ENCODE measurements at regions not wholly inside any gene's neighbourhood (a gene's known extent, or its start where the extent isn't known, plus 50 kb on each side); places are given as distances from the start of the nearest gene placed in this dataset.

DNA sequence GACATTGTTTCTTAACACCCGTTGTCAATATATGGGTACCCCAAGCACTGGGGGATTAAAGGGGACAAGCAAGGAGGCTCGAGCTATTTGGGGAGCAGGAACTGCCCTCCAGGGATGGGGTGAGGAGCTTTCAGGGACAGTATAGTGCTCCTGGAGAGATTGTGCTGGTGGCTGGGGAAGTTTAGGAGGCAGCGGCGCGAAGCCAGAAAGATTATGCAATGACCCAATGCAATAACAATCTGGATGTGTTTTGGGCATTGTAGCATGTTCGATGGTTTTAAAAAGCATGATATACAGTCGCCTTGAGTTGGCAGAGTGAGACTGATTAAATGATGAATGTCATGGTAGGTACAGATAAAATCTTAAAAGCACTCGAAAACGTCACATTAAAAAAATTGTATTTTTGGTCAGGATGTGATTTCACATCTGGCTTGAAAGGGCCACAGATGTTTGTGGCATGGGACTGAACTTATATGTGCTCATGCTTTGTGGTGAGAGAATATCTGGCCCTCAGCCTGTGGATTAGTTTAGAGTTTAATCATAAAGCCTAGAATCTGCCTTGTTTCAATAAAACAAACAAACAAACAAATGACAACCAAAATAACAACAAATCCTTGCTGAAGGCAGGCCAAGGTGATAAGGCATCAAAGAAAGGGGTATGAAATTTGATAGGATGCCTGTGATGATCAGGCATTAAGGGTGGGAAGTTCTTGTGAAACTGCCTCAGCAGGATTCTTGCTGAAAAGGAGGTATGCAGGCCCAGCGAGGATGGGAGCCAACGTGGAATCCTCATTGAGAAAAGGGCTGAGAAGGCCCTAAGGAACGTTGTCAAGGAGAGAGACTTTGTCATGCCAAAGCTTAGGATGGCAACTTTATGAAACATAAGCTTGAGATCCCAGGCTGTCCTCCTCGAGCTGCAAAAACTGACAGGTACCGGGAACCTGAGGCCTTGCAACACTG is 417.1 kb upstream of the KLF6 start:
- H3K27me3 ChIP-seq, result no peaks in the 10 kb centered on the region
- WGBS, result 48% methylated on average over 14 of the region's 14 CpGs
- TF ChIP-seq CTCF (IDR thresholded peaks at IDR 0.05) (no peak), EP300 (IDR thresholded peaks at IDR 0.05) (no peak), POLR2A (IDR thresholded peaks at IDR 0.05) (no peak), POLR2AphosphoS5 (IDR thresholded peaks at IDR 0.05) (no peak)
- no peak overlapping the region for H3K4me3 ChIP-seq
- H3K9me3 ChIP-seq, result no peaks in the 10 kb centered on the region
- no peak for DNase-seq (ENCODE audit: low spot score in 2 of 2)
- no peaks in the 10 kb centered on the region for H3K36me3 ChIP-seq
- H3K4me1 ChIP-seq, result peaks cover 16% of the 10 kb centered on the region
- no peak overlapping the region for H3K27ac ChIP-seq

GRCh38 chr10:4199196-4199595 is 414.2 kb upstream of the KLF6 start:
- Histone ChIP-seq H3K4me1 (peaks cover 20% of the 10 kb centered on the region), H3K27me3 (no peaks in the 10 kb centered on the region), H3K27ac (no peak overlapping the region), H3K4me3 (no peak overlapping the region), H3K36me3 (no peaks in the 10 kb centered on the region), H3K9me3 (no peaks in the 10 kb centered on the region)
- no peak for TF ChIP-seq CTCF (IDR thresholded peaks at IDR 0.05)
- no peak for TF ChIP-seq POLR2A (IDR thresholded peaks at IDR 0.05)
- no peak for TF ChIP-seq POLR2AphosphoS5 (IDR thresholded peaks at IDR 0.05)
- no peak for TF ChIP-seq EP300 (IDR thresholded peaks at IDR 0.05)
- no peak for DNase-seq (ENCODE audit: low spot score in 2 of 2)
- WGBS, result 71% methylated on average over 2 of the region's 2 CpGs

DNA sequence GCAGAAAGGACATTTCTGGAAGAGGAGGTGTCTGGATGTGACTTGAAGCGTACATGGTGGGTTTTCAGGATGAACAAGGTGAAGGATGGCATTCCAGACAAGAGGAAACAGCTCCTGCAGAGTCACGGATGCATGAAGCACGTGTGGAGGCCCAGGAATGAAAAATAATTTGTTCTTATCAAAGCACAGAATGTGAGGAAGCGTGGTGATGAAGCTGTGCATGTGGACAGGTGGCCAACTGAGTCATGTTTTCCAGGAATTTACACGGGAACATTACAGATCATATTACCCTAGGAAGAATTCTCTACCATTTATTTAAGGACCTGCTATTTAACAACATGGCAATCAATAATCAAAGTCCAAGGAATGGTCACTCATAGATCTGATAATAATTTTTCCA is 413.2 kb upstream of the KLF6 start:
- 89% methylated on average over 5 of the region's 5 CpGs for WGBS
- H3K27ac ChIP-seq, result no peak overlapping the region
- DNase-seq (ENCODE audit: low spot score in 2 of 2), result no peak
- no peaks in the 10 kb centered on the region for H3K36me3 ChIP-seq
- no peaks in the 10 kb centered on the region for H3K27me3 ChIP-seq
- TF ChIP-seq EP300 (IDR thresholded peaks at IDR 0.05), result no peak
- no peak for TF ChIP-seq CTCF (IDR thresholded peaks at IDR 0.05)
- no peaks in the 10 kb centered on the region for H3K9me3 ChIP-seq
- peaks cover 20% of the 10 kb centered on the region for H3K4me1 ChIP-seq
- no peak overlapping the region for H3K4me3 ChIP-seq

DNA sequence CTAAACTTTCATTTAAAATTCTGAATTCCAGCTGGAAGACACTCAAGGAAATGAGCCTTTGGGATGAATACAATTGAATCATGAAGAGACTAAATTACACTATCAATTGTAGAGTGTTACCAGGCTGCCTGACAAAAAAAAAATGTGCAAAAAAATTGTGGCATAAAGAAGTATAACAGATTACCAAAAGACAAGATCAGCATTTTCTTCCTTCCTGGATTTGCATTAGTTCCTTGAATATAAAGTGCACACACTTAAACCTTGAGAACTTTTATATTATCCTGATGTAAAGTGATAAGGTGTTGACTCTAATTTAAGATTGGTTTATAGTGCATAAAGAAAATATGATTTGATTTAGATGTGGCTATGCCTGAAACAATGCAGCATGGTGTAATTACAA is 412.7 kb upstream of the KLF6 start:
- peaks cover 20% of the 10 kb centered on the region for H3K4me1 ChIP-seq
- no peak overlapping the region for H3K27ac ChIP-seq
- no peak overlapping the region for H3K4me3 ChIP-seq
- TF ChIP-seq POLR2AphosphoS5 (IDR thresholded peaks at IDR 0.05) (no peak), POLR2A (IDR thresholded peaks at IDR 0.05) (no peak), EP300 (IDR thresholded peaks at IDR 0.05) (no peak), CTCF (IDR thresholded peaks at IDR 0.05) (no peak)
- no peaks in the 10 kb centered on the region for H3K36me3 ChIP-seq
- H3K9me3 ChIP-seq, result no peaks in the 10 kb centered on the region
- no peak for DNase-seq (ENCODE audit: low spot score in 2 of 2)
- no peaks in the 10 kb centered on the region for H3K27me3 ChIP-seq

DNA sequence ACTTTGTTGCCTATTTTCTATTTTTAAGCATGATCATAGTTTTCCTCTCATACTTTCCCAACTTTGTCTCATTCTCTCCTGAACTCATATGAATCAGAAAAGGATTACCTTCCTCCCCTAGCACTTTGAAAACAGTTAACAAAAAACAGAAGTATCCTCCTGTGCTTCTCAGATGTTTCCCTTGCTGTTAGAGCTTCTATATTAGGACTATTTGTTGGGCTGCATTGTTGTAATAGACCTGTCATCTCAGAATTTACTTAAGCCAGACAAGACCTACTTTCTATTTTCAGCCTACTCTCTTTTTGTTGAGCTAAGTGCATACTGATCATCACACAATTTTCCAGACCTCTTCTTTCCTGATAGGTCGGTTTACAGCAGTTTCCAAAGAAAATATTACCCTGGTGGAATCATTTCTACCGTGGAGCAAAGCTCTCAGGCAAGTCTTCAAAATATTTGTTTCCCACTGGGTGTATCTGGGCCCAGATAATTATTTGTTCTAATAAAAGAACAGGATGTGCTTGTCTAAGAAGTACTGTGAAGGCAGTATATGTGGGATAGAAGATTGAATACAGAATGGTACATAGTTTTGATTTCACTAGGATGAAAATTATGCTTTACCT is 411.9 kb upstream of the KLF6 start:
- Histone ChIP-seq H3K27me3 (no peaks in the 10 kb centered on the region), H3K9me3 (no peaks in the 10 kb centered on the region), H3K36me3 (no peaks in the 10 kb centered on the region), H3K4me3 (no peak overlapping the region), H3K27ac (peak overlapping the region; percentile 61), H3K4me1 (peaks cover 19% of the 10 kb centered on the region)
- DNase-seq (ENCODE audit: low spot score in 2 of 2), result no peak
- 38% methylated on average over 2 of the region's 2 CpGs for WGBS
- TF ChIP-seq POLR2AphosphoS5 (IDR thresholded peaks at IDR 0.05), result no peak
- TF ChIP-seq EP300 (IDR thresholded peaks at IDR 0.05), result no peak
- TF ChIP-seq CTCF (IDR thresholded peaks at IDR 0.05), result no peak
- no peak for TF ChIP-seq POLR2A (IDR thresholded peaks at IDR 0.05)
